ENCODE measurements at regions not wholly inside any gene's neighbourhood (a gene's known extent, or its start where the extent isn't known, plus 50 kb on each side); places are given as distances from the start of the nearest gene placed in this dataset.
"Not testable (repeated sequence)": the region's sequence is repeated elsewhere in the genome, so short reads cannot be mapped to it uniquely, and the experiment has no call there.

- no peaks in the 10 kb centered on the region for H3K36me3 ChIP-seq
- no peaks in the 10 kb centered on the region for H3K4me1 ChIP-seq
- no peaks in the 10 kb centered on the region for H3K9me3 ChIP-seq
- no peaks in the 10 kb centered on the region for H3K27me3 ChIP-seq
- DNase-seq (ENCODE audit: low spot score in 2 of 2), result no peak
- TF ChIP-seq CTCF (IDR thresholded peaks at IDR 0.05), result no peak
- intact Hi-C loops (cut with DNase I), result no loop called here
- H3K27ac ChIP-seq, result no peak overlapping the region
- no peak overlapping the region for H3K4me3 ChIP-seq
Observed at GRCh38 chr5:57719216-57719615, 236.6 kb upstream of the ACTBL2 start.

DNA sequence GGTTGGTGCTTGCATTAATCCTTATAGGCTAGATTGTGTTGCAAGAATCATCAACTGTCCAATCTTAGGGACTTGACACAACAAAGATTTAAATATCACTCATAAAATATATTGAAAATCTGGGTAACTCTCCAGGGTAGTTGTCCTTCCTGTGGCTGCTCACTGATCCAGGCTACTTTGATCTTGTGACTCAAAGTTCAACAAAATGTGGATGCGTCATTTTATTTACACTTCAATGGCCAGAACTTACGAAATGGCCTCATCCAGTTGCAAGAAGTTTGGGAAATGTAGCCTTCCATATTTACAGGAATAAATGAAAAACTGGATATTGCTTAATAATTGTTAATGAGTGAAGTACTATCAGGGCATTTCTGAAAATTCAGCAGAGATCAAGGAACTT, 235.5 kb upstream of the ACTBL2 start:
- no peaks in the 10 kb centered on the region for H3K36me3 ChIP-seq
- no peak for DNase-seq (ENCODE audit: low spot score in 2 of 2)
- no peaks in the 10 kb centered on the region for H3K9me3 ChIP-seq
- no peak overlapping the region for H3K27ac ChIP-seq
- intact Hi-C loops (cut with DNase I), result no loop called here
- no peak overlapping the region for H3K4me3 ChIP-seq
- no peaks in the 10 kb centered on the region for H3K27me3 ChIP-seq
- H3K4me1 ChIP-seq, result no peaks in the 10 kb centered on the region
- no peak for TF ChIP-seq CTCF (IDR thresholded peaks at IDR 0.05)

DNA sequence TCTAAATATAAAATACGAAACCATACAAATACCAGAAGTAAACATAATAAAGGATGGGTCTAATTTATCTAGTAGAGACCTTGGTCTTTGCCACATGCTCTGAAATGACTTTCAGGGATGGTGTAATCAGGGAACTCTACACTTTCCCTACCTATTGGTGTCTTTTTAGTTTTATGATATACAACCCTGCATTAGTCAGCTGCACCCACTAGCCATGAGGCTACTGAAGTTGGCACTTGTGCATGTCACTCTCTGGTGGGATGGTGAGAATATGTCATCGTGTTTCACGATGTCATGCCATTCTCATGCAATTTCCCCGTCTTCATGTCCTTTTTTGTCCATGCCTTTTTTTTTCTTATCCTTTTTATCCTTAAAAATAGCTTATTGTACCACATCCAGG, 234.9 kb upstream of the ACTBL2 start:
- H3K27ac ChIP-seq, result no peak overlapping the region
- intact Hi-C loops (cut with DNase I), result no loop called here

DNA sequence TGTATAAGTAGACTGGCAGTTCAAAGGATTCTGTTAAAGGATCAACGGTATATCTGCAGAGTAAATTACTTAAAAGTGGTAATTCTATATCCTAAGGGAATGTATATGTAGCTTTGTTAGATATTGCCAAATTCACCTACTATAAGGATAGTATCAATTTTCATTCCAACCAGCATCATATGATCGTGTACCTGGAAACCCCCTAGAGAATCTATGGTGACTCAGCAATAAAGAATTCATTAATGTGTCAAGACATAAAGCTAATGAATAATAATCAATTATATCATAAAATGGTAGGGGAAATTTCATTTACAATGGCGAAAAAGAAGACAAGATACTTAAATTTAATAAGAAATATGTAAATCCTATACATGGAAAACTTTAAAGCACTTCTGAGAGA, 234.1 kb upstream of the ACTBL2 start:
- Histone ChIP-seq H3K4me3 (no peak overlapping the region), H3K9me3 (no peaks in the 10 kb centered on the region), H3K4me1 (no peaks in the 10 kb centered on the region), H3K27me3 (no peaks in the 10 kb centered on the region), H3K36me3 (no peaks in the 10 kb centered on the region), H3K27ac (no peak overlapping the region)
- no peak for DNase-seq (ENCODE audit: low spot score in 2 of 2)
- intact Hi-C loops (cut with DNase I), result no loop called here
- TF ChIP-seq CTCF (IDR thresholded peaks at IDR 0.05), result no peak

More for the DNA sequence above, 234.9 kb upstream of the ACTBL2 start:
- Histone ChIP-seq H3K27me3 (no peaks in the 10 kb centered on the region), H3K4me1 (no peaks in the 10 kb centered on the region), H3K4me3 (no peak overlapping the region), H3K36me3 (no peaks in the 10 kb centered on the region), H3K9me3 (no peaks in the 10 kb centered on the region)
- no peak for TF ChIP-seq CTCF (IDR thresholded peaks at IDR 0.05)
- DNase-seq (ENCODE audit: low spot score in 2 of 2), result no peak

DNA sequence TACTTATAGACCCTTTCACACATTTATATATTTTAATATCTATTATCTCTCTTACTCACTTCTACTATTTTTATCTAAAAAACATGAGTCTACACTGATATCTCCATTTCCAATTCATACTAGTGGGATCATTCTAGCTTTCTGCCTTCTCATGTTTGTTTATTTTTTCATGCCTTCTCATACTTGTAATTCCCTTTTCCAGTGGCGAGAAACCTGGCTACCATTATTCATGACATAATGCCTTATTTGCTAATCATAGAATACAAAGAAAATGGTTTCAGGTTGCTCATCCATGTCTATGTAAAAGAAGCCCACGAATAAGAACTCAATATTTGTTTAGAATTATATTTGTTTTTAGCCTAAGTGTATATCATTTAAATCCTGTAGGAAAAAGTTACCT, 232.7 kb upstream of the ACTBL2 start:
- intact Hi-C loops (cut with DNase I), result no loop called here
- no peak for TF ChIP-seq CTCF (IDR thresholded peaks at IDR 0.05)

DNA sequence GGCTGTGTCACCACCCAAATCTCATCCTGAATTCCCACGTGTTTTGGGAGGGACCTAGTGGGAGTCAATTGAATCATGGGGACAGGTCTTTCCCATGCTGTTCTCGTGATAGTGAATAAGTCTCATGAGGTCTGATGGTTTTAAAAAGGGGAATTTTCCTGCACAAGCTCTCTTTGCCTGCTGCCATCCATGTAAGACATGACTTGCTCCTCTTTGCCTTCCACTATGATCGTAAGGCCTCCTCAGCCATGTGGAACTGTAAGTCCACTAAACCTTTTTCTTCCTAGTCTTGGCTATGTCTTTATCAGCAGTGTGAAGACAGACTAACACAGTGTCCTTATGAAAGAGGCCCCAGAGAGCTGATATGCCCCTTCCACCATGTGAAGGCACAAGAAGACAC, 230.9 kb upstream of the ACTBL2 start:
- H3K27ac ChIP-seq; H3K4me3 ChIP-seq; H3K4me1 ChIP-seq; H3K36me3 ChIP-seq; intact Hi-C loops (cut with DNase I); H3K27me3 ChIP-seq; H3K9me3 ChIP-seq; DNase-seq (ENCODE audit: low spot score in 2 of 2): not testable (repeated sequence)

More for the DNA sequence above, 232.7 kb upstream of the ACTBL2 start:
- Histone ChIP-seq H3K9me3 (no peaks in the 10 kb centered on the region), H3K36me3 (no peaks in the 10 kb centered on the region), H3K27me3 (no peaks in the 10 kb centered on the region), H3K4me3 (no peak overlapping the region), H3K27ac (no peak overlapping the region), H3K4me1 (no peaks in the 10 kb centered on the region)
- DNase-seq (ENCODE audit: low spot score in 2 of 2), result no peak
